ENCODE measurements at regions not wholly inside any gene's neighbourhood (a gene's known extent, or its start where the extent isn't known, plus 50 kb on each side); places are given as distances from the start of the nearest gene placed in this dataset.

DNA sequence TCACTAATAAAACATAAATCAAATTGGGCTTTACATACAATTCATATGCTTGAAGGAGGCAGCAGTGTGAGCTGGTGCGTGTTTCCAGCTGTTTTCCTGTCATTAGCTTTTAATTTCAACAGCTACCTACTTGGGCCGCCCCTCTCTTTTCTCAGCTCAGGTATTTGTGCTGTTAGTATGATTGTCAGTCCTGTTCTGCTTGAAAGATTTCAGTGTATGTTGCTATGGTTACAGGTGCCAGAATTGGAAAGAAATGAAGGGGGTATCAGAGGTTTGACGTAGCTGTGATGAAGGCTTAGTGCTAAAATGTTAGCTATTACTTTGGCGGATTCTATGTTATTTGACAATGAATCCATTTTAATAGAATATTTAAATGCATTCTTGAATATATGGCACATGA, 440.3 kb downstream of the ZIC3 start:
- TF ChIP-seq, protein P1, sequence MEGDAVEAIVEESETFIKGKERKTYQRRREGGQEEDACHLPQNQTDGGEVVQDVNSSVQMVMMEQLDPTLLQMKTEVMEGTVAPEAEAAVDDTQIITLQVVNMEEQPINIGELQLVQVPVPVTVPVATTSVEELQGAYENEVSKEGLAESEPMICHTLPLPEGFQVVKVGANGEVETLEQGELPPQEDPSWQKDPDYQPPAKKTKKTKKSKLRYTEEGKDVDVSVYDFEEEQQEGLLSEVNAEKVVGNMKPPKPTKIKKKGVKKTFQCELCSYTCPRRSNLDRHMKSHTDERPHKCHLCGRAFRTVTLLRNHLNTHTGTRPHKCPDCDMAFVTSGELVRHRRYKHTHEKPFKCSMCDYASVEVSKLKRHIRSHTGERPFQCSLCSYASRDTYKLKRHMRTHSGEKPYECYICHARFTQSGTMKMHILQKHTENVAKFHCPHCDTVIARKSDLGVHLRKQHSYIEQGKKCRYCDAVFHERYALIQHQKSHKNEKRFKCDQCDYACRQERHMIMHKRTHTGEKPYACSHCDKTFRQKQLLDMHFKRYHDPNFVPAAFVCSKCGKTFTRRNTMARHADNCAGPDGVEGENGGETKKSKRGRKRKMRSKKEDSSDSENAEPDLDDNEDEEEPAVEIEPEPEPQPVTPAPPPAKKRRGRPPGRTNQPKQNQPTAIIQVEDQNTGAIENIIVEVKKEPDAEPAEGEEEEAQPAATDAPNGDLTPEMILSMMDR (conservative IDR thresholded peaks at IDR 0.05): no peak
- TF ChIP-seq ZFX (IDR thresholded peaks at IDR 0.05): no peak

All from C4-2B (cell line).